Kidney (tissue), 13 donors: ENCODE measurements at regions not wholly inside any gene's neighbourhood (a gene's known extent, or its start where the extent isn't known, plus 50 kb on each side); places are given as distances from the start of the nearest gene placed in this dataset.

Experiments
- DNase-seq, 5 donors: peaks; one replicate each; pipeline ENCODE4 v3.0.0-alpha.2; 2013 to 2020
- FAIRE-seq: peaks from 2 replicates; lab custom pipeline; 2012; peaks lifted over from hg19 to GRCh38; lab: Jason Lieb, UNC
- H3K27ac ChIP-seq, 2 donors: one replicate each; pipeline ENCODE4 v1.7.0; 2013; ENCODE audit warnings: low read depth in 2 of 2, low read length in 2 of 2, inconsistent platforms in 1 of 2
- H3K27me3 ChIP-seq: one replicate; pipeline ENCODE4 v1.7.1; 2013; ENCODE audit warnings: low read length, inconsistent platforms; ENCODE audit not compliant: control insufficient read depth, insufficient read depth
- H3K36me3 ChIP-seq, 3 donors: one replicate each; pipeline versions ENCODE4 v1.7.0 to v1.7.1; 2013; ENCODE audit warnings: low read length in 3 of 3, control low read depth in 1 of 3, inconsistent platforms in 1 of 3; ENCODE audit not compliant: insufficient read depth in 3 of 3, control insufficient read depth in 2 of 3
- H3K4me1 ChIP-seq, 3 donors: one replicate each; pipeline versions ENCODE4 v1.7.0 to v1.7.1; 2013; ENCODE audit warnings: low read length in 3 of 3, inconsistent platforms in 1 of 3, low read depth in 1 of 3; ENCODE audit not compliant: control insufficient read depth in 2 of 3, insufficient read depth in 2 of 3
- H3K4me3 ChIP-seq, 3 donors: one replicate each; pipeline versions ENCODE4 v1.7.0 to v1.8.1; 2013; ENCODE audit warnings: low read length in 3 of 3, control low read depth in 1 of 3, inconsistent platforms in 1 of 3
- H3K9ac ChIP-seq, 3 donors: one replicate each; pipeline versions ENCODE4 v1.7.0 to v1.7.1; 2013; ENCODE audit warnings: low read length in 3 of 3, control low read depth in 1 of 3, inconsistent platforms in 1 of 3
- H3K9me3 ChIP-seq, 3 donors: one replicate each; pipeline versions ENCODE4 v1.7.0 to v1.7.1; 2013; ENCODE audit warnings: low read length in 3 of 3, control low read depth in 1 of 3, inconsistent platforms in 1 of 3; ENCODE audit not compliant: control insufficient read depth in 2 of 3, insufficient read depth in 1 of 3
- intact Hi-C: fragments of 100-400 bp; cut with DNase I; formaldehyde crosslinking; loops from one replicate; pipeline ENCODE4 v1.11.1; 2022
- TF ChIP-seq, protein P1 (sequence below): IDR thresholded peaks from 3 replicates; pipeline ENCODE4 v1.5.1; 2012; ENCODE audit warnings: mild to moderate bottlenecking, moderate library complexity, borderline replicate concordance; ENCODE audit not compliant: insufficient read depth; ENCODE audit errors: extremely low read depth
- donor health status: control.
- donor health status: control.
- donor health status: control.
- donor health status: control.
- donor health status: control.
- donor health status: DM: yes; HTN: yes; CAD: no.
- donor health status: Normal renal cell carcinoma (clear cell type).

DNA sequence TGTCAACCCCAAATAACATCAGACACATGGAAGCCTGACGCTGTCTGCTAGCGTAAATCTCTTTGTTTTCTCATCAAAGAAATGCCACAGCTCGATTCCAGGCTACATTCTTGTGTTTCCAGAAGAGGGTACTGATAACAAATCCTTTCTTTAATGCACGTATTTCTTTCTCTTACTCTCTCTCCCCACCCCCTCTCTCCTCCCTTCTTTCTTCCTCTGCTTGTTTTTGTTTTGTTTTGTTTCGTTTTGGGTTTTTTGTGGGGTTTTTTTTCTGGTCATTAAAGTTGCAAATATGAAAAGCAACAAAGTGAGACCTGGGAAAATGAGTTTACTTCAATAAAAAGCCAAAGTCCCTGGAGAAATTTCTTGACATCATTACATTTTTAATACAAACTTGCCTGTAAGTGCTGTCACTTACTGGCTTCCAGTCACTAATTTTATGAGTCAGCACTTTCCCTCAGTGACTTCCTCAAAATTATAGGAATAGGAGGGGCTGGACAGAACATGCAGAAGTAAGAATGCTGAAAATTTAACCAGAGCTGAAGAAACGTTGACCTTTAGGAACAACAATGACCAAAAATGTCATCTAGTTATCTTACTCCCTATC is 106.7 kb upstream of the NABP1 start:
- TF ChIP-seq, protein P1, sequence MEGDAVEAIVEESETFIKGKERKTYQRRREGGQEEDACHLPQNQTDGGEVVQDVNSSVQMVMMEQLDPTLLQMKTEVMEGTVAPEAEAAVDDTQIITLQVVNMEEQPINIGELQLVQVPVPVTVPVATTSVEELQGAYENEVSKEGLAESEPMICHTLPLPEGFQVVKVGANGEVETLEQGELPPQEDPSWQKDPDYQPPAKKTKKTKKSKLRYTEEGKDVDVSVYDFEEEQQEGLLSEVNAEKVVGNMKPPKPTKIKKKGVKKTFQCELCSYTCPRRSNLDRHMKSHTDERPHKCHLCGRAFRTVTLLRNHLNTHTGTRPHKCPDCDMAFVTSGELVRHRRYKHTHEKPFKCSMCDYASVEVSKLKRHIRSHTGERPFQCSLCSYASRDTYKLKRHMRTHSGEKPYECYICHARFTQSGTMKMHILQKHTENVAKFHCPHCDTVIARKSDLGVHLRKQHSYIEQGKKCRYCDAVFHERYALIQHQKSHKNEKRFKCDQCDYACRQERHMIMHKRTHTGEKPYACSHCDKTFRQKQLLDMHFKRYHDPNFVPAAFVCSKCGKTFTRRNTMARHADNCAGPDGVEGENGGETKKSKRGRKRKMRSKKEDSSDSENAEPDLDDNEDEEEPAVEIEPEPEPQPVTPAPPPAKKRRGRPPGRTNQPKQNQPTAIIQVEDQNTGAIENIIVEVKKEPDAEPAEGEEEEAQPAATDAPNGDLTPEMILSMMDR: peak; percentile 18
- Histone ChIP-seq H3K4me3 (peak overlapping the region; percentile 22 to 48 (median 32)), H3K4me1 (no peaks in the 10 kb centered on the region), H3K27ac (no peak overlapping the region), H3K9ac (peak overlapping the region in 1 of 3 donors; percentile 11), H3K36me3 (no peaks in the 10 kb centered on the region), H3K9me3 (no peaks in the 10 kb centered on the region), H3K27me3 (no peaks in the 10 kb centered on the region)
- FAIRE-seq (no peak), DNase-seq (peak in 2 of 5 donors; percentile 20 to 39)
- intact Hi-C loops: no loop called here

DNA sequence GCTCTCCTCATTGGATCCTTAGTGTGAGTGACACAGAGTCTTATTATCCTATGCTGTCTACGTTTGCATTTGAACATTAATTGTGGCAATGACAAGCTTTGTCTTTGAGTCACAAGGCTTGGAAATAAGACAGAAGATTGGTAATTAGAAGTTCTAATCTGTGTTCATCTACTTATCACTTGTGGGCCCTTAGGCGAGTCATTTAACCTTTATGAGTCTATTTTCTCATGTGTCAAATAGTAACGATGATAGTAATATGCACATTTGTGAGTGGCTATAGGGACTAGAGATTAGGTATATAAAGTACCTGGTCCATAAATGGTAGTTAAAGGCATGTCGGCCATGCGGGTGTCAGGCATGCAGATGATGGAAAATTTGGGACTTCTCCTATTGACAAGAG is 105.6 kb upstream of the NABP1 start:
- Histone ChIP-seq H3K4me3 (no peak overlapping the region), H3K27ac (no peak overlapping the region), H3K9me3 (no peaks in the 10 kb centered on the region), H3K9ac (no peak overlapping the region), H3K4me1 (no peaks in the 10 kb centered on the region), H3K36me3 (no peaks in the 10 kb centered on the region), H3K27me3 (no peaks in the 10 kb centered on the region)
- FAIRE-seq (no peak), DNase-seq (no peak)
- TF ChIP-seq, protein P1: no peak
- intact Hi-C loops: no loop called here

DNA sequence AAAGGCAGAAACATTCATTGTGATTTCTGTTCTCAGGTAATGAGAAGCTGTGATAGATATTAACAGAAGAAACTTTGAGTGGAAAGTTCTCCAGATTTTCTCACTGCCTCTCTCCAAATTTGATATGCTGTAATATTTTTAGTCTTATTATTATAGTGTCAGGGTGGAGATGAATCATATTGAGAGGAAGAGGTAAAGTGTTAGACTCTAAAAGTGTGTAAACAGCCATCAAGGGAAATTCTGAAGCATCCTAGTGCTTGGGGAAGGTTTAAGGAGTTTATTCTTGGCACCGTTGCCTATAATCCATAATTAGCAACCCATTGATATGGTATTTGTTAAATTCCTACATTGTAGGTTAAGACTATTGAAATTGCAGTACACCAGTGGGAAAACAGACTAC is 104.7 kb upstream of the NABP1 start:
- no peaks in the 10 kb centered on the region for H3K27me3 ChIP-seq
- H3K36me3 ChIP-seq: no peaks in the 10 kb centered on the region
- DNase-seq (no peak), FAIRE-seq (no peak)
- no peak overlapping the region for H3K27ac ChIP-seq
- H3K4me3 ChIP-seq: no peak overlapping the region
- TF ChIP-seq, protein P1: no peak
- H3K9ac ChIP-seq: no peak overlapping the region
- intact Hi-C loops: no loop called here
- H3K9me3 ChIP-seq: no peaks in the 10 kb centered on the region
- H3K4me1 ChIP-seq: no peaks in the 10 kb centered on the region

DNA sequence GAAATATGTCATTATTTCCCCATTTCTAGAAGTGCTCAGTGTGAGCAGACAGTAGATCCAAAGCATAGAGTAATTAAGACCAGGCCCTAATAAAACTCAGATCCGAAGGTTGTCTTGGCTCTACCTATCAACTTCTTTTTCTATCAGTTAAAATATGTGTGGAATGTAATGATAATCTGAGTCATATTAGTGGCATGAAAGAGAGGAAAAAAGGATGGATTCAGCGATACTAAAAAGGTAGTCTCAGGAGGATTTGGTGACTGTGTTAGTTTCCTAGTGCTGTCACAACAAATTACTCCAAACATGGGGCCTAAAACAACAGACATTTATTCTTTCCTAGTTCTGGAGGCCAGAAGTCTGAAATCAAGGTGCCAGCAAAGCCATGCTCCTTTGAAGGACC is 103.7 kb upstream of the NABP1 start:
- H3K4me1 ChIP-seq: no peaks in the 10 kb centered on the region
- H3K27ac ChIP-seq: no peak overlapping the region
- H3K9me3 ChIP-seq: no peaks in the 10 kb centered on the region
- TF ChIP-seq, protein P1: no peak
- no peak overlapping the region for H3K9ac ChIP-seq
- no peaks in the 10 kb centered on the region for H3K27me3 ChIP-seq
- FAIRE-seq: no peak
- H3K36me3 ChIP-seq: no peaks in the 10 kb centered on the region
- intact Hi-C loops: no loop called here
- no peak overlapping the region for H3K4me3 ChIP-seq
- no peak for DNase-seq
